ENCODE measurements at regions not wholly inside any gene's neighbourhood (a gene's known extent, or its start where the extent isn't known, plus 50 kb on each side); places are given as distances from the start of the nearest gene placed in this dataset.

DNA sequence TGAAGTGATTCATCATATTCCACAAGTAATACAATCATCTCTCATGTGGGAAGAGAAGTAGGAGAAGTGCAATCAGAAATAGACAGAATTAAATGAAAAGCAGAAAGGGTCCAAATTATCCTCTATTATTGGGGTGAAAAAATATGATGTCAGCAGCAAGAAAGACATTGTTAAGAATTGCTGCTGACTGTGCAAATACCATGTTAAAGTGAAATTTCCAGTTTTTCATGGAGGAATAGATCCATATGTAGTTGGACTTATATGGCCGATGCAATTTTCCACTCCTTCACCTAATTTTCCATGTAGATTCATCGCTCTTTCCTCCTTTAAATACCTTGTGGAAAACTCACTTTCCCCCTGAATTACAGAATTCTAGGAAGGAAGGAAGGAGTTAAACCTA is 819.8 kb downstream of the GATA3 start:
- TF ChIP-seq, protein P1, sequence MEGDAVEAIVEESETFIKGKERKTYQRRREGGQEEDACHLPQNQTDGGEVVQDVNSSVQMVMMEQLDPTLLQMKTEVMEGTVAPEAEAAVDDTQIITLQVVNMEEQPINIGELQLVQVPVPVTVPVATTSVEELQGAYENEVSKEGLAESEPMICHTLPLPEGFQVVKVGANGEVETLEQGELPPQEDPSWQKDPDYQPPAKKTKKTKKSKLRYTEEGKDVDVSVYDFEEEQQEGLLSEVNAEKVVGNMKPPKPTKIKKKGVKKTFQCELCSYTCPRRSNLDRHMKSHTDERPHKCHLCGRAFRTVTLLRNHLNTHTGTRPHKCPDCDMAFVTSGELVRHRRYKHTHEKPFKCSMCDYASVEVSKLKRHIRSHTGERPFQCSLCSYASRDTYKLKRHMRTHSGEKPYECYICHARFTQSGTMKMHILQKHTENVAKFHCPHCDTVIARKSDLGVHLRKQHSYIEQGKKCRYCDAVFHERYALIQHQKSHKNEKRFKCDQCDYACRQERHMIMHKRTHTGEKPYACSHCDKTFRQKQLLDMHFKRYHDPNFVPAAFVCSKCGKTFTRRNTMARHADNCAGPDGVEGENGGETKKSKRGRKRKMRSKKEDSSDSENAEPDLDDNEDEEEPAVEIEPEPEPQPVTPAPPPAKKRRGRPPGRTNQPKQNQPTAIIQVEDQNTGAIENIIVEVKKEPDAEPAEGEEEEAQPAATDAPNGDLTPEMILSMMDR (conservative IDR thresholded peaks at IDR 0.05; ENCODE audit: low read depth, low read length), result no peak
- no peak overlapping the region for H3K4me3 ChIP-seq (ENCODE audit: low read depth, low read length)
- DNase-seq (ENCODE audit: low read depth), result no peak

DNA sequence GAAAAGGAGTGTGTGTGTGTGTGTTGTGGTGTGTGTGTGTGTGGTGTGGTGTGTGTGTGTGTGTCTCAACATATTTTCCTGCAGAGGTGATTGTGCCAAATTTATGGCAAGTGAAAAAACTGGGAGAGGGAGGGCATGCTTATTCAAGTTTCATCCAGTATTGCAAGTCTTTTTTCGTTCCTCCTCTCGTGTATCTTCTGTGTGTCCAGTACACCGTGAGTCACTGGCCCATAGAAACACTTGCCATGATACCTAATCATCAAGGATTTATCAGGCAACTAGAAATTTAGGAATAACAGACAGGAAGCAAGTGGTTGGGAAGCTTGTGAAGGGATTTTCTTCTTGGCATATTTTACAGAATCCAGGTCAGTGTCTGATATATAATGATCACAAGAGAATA is 820.5 kb downstream of the GATA3 start:
- H3K4me3 ChIP-seq (ENCODE audit: low read depth, low read length), result no peak overlapping the region
- no peak for DNase-seq (ENCODE audit: low read depth)
- TF ChIP-seq, protein P1 (conservative IDR thresholded peaks at IDR 0.05; ENCODE audit: low read depth, low read length), result no peak

DNA sequence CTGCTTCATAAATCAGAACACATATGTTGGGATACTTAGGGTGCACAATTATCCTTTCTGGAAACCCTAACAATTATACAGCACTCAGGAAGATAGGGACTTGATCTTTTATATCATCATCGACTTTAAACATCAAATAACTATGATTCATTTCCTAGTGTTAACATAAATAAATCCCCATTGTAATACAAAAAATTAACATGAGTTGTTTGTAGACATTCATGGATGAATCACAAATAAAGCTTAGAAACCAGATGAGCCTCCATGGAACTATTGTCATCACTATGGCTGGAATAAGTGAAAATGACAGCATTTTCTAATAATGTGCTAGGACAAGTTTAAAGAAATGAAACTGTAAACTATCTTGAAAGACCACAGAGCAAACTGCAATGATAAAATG is 821.7 kb downstream of the GATA3 start:
- no peak for DNase-seq (ENCODE audit: low read depth)
- TF ChIP-seq, protein P1 (conservative IDR thresholded peaks at IDR 0.05; ENCODE audit: low read depth, low read length), result no peak
- H3K4me3 ChIP-seq (ENCODE audit: low read depth, low read length), result no peak overlapping the region

DNA sequence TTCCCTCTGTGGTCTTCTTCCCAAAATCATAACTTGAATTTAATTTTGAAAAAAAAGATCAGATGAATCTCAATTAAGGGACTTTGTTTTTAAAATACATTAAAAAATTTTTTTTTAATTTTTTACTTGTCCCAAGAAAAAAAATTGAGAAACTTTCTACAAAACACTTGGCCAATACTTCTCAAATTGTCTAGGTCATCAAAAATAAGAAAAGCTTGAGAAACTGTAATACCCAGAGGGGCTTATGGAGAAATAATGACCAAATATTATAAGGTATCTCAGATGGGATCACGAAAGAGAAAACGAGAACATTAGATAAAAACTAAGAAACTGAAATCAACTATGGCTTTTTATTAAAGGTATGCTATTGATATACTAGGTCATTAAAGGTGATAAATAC is 835.0 kb downstream of the GATA3 start:
- no peak overlapping the region for H3K4me3 ChIP-seq (ENCODE audit: low read depth, low read length)
- TF ChIP-seq, protein P1 (conservative IDR thresholded peaks at IDR 0.05; ENCODE audit: low read depth, low read length), result no peak
- DNase-seq (ENCODE audit: low read depth), result no peak

DNA sequence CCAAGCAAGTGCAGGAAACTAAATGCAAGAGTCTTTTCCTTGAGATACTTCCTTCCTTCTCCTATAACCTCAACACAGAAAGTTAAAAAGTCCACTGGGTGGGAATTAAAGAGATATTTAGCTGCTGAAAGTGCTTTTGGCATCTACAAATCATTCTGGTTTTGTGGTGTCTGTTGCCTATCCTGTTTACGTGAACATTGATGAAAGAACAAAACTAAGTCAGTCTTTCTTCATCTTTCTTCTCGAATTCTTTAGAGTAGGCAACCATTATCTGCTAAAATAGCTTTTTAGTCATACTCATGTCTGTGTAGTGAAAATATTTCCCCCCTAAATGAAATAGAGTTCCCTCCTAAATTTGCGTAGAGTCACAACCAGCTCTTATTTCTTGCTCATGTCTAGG is 838.6 kb downstream of the GATA3 start:
- TF ChIP-seq, protein P1 (conservative IDR thresholded peaks at IDR 0.05; ENCODE audit: low read depth, low read length), result no peak
- DNase-seq (ENCODE audit: low read depth), result no peak
- no peak overlapping the region for H3K4me3 ChIP-seq (ENCODE audit: low read depth, low read length)

DNA sequence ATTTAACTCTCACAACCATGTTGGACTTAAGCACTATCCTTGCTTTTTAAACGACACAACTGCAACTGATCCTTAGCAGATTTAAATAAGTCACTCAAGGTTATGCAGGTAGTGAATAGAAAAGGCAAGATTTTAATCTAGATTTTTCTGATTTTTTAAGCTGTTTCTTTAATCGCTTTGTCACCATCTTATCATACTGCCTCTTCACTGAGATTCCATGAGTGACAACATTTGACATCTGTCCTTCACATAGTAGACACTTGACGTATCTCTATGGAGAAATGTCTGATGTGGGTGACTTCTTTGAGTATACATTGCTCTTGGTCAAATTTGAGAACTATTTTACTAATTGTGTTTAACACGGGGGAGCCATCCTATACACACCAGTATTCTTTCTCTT is 839.7 kb downstream of the GATA3 start:
- H3K4me3 ChIP-seq (ENCODE audit: low read depth, low read length), result no peak overlapping the region
- TF ChIP-seq, protein P1 (conservative IDR thresholded peaks at IDR 0.05; ENCODE audit: low read depth, low read length), result no peak
- no peak for DNase-seq (ENCODE audit: low read depth)

DNA sequence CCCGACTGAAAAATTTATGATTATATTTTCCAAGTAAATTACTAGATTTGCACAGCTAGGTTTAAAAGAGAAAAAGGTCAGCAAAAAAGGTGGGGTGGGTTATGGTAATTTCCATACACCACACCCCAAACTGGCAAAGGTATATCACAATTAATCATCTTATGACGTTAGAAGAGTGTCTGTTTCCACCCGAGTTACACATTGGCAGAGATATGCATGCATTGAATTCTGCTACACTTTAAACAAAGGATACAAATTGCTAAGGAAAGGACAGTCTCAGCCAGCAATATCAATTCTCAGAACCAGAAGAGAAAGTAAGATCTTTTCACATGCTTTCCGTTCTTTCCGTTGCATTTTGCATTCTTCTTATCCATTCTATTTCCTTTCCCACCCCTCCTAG is 843.3 kb downstream of the GATA3 start:
- TF ChIP-seq, protein P1 (conservative IDR thresholded peaks at IDR 0.05; ENCODE audit: low read depth, low read length), result no peak

More for the DNA sequence above, 843.3 kb downstream of the GATA3 start:
- no peak overlapping the region for H3K4me3 ChIP-seq (ENCODE audit: low read depth, low read length)
- DNase-seq (ENCODE audit: low read depth), result no peak

All from choroid plexus epithelial cell (primary cell).